MM.1S (cell line): ENCODE measurements at regions not wholly inside any gene's neighbourhood (a gene's known extent, or its start where the extent isn't known, plus 50 kb on each side); places are given as distances from the start of the nearest gene placed in this dataset.

Source experiments
- CTCF ChIP-seq: fragments of 300-600 bp; sonication (generic); IDR thresholded peaks from 2 replicates; pipeline ENCODE4 v1.5.1; 2016; ENCODE audit warnings: antibody characterized with exemption, low read length, mixed read lengths
- EZH2 ChIP-seq: fragments of 300-600 bp; sonication (generic); optimal IDR thresholded peaks from 2 replicates; pipeline ENCODE3; 2017; ENCODE audit warnings: low read depth, mild to moderate bottlenecking, antibody characterized with exemption, low read length, mixed read lengths

GRCh38 chr17:6196355-6196754, 126.2 kb downstream of the WSCD1 start:
- no peak for TF ChIP-seq CTCF
- no peak for TF ChIP-seq EZH2
